Urothelium cell line (cell line): ENCODE measurements at regions not wholly inside any gene's neighbourhood (a gene's known extent, or its start where the extent isn't known, plus 50 kb on each side); places are given as distances from the start of the nearest gene placed in this dataset.
A peak's percentile ranks its signal among the peaks of the same experiment; 100 is the strongest.

Source experiments
- DNase-seq: peaks from one replicate; pipeline ENCODE4 v3.0.0; 2011; ENCODE audit warnings: low spot score, mixed read lengths
- FAIRE-seq: peaks from 2 replicates; lab custom pipeline; 2011; peaks lifted over from hg19 to GRCh38; lab: Jason Lieb, UNC

GRCh38 chr4:3654036-3654807 is 112.0 kb upstream of the ADRA2C start:
- FAIRE-seq (no peak), DNase-seq (no peak)

GRCh38 chr4:3652586-3652985 is 113.6 kb upstream of the ADRA2C start:
- no peak for FAIRE-seq

GRCh38 chr4:3651267-3651845 is 114.8 kb upstream of the ADRA2C start:
- DNase-seq (no peak), FAIRE-seq (no peak)

More at GRCh38 chr4:3652586-3652985, 113.6 kb upstream of the ADRA2C start:
- no peak for DNase-seq

- DNase-seq: no peak
- FAIRE-seq: no peak
These were observed 116.7 kb upstream of the ADRA2C start for GRCh38 chr4:3649491-3649890.

GRCh38 chr4:3648731-3649130 is 116.5 kb upstream of the LRPAP1 start:
- no peak for FAIRE-seq
- no peak for DNase-seq

- FAIRE-seq: no peak
- DNase-seq: no peak
These were observed 116.0 kb upstream of the LRPAP1 start for GRCh38 chr4:3648195-3648594.

GRCh38 chr4:3647421-3647820 is 115.2 kb upstream of the LRPAP1 start:
- DNase-seq (no peak), FAIRE-seq (no peak)

- DNase-seq: no peak
- no peak for FAIRE-seq
These were observed 113.8 kb upstream of the LRPAP1 start for GRCh38 chr4:3645711-3646679.

- FAIRE-seq (no peak), DNase-seq (peak; percentile 57)
These were observed 112.8 kb upstream of the LRPAP1 start for GRCh38 chr4:3644849-3645627.

GRCh38 chr4:3643518-3644433 is 111.6 kb upstream of the LRPAP1 start:
- no peak for FAIRE-seq
- DNase-seq: no peak

- no peak for DNase-seq
- no peak for FAIRE-seq
These were observed 110.7 kb upstream of the LRPAP1 start for GRCh38 chr4:3642806-3643517.

- FAIRE-seq: no peak
- no peak for DNase-seq
These were observed 109.9 kb upstream of the LRPAP1 start for GRCh38 chr4:3642056-3642630.

- DNase-seq: no peak
These were observed 109.3 kb upstream of the LRPAP1 start for GRCh38 chr4:3641501-3641900.

GRCh38 chr4:3640587-3640962 is 108.4 kb upstream of the LRPAP1 start:
- FAIRE-seq (no peak), DNase-seq (peak; percentile 25)

More at GRCh38 chr4:3641501-3641900, 109.3 kb upstream of the LRPAP1 start:
- no peak for FAIRE-seq

GRCh38 chr4:3639613-3640586 is 107.7 kb upstream of the LRPAP1 start:
- DNase-seq (peak; percentile 10), FAIRE-seq (no peak)

GRCh38 chr4:3638080-3638795 is 106.0 kb upstream of the LRPAP1 start:
- FAIRE-seq (no peak), DNase-seq (no peak)
